Fibroblast of villous mesenchyme (primary cell): ENCODE measurements at regions not wholly inside any gene's neighbourhood (a gene's known extent, or its start where the extent isn't known, plus 50 kb on each side); places are given as distances from the start of the nearest gene placed in this dataset.

Source experiments
- DNase-seq: peaks from one replicate; pipeline ENCODE4 v3.0.0-alpha.2; 2010; ENCODE audit warnings: low read depth
- H3K4me3 ChIP-seq: 2 replicates; pipeline ENCODE4 v1.5.1; 2011; ENCODE audit warnings: low read depth, mild to moderate bottlenecking, low read length
- CTCF ChIP-seq: IDR thresholded peaks from 2 replicates; pipeline ENCODE4 v1.5.1; 2012; ENCODE audit warnings: low read depth, mild to moderate bottlenecking, low read length; ENCODE audit not compliant: insufficient read depth

GRCh38 chr6:111978532-111979149, 75.3 kb upstream of the CCN6 start:
- H3K4me3 ChIP-seq = no peak overlapping the region
- DNase-seq = peak; percentile 29
- TF ChIP-seq CTCF = no peak

- DNase-seq = no peak
- TF ChIP-seq CTCF = no peak
Measured at GRCh38 chr6:111979633-111980032, 74.3 kb upstream of the CCN6 start.

GRCh38 chr6:111980143-111980542, 73.8 kb upstream of the CCN6 start:
- DNase-seq = peak; percentile 30
- TF ChIP-seq CTCF = no peak
- no peak overlapping the region for H3K4me3 ChIP-seq

More at GRCh38 chr6:111979633-111980032, 74.3 kb upstream of the CCN6 start:
- H3K4me3 ChIP-seq = no peak overlapping the region

- DNase-seq = no peak
- no peak overlapping the region for H3K4me3 ChIP-seq
- TF ChIP-seq CTCF = no peak
Measured at GRCh38 chr6:111980971-111981840, 72.7 kb upstream of the CCN6 start.

GRCh38 chr6:111982681-111983080, 71.2 kb upstream of the CCN6 start:
- DNase-seq = no peak
- TF ChIP-seq CTCF = no peak
- no peak overlapping the region for H3K4me3 ChIP-seq

- no peak for DNase-seq
- no peak for TF ChIP-seq CTCF
- H3K4me3 ChIP-seq = no peak overlapping the region
Measured at GRCh38 chr6:111983193-111983592, 70.7 kb upstream of the CCN6 start.

GRCh38 chr6:111984081-111984480, 69.8 kb upstream of the CCN6 start:
- DNase-seq = no peak
- TF ChIP-seq CTCF = no peak
- H3K4me3 ChIP-seq = no peak overlapping the region
